HEK293T (cell line): ENCODE measurements at regions not wholly inside any gene's neighbourhood (a gene's known extent, or its start where the extent isn't known, plus 50 kb on each side); places are given as distances from the start of the nearest gene placed in this dataset.

Experiments
- ARNT ChIP-seq: fragments of 450-650 bp; IDR thresholded peaks from 2 replicates; pipeline ENCODE4 v1.6.1; 2017; ENCODE audit warnings: mild to moderate bottlenecking
- CTBP1 ChIP-seq: fragments of 450-650 bp; IDR thresholded peaks from 2 replicates; pipeline ENCODE4 v1.6.1; 2016; ENCODE audit warnings: borderline replicate concordance
- ELF4 ChIP-seq: fragments of 450-650 bp; IDR thresholded peaks from 2 replicates; pipeline ENCODE4 v1.6.1; 2017; ENCODE audit warnings: antibody characterized with exemption
- FOXK2 ChIP-seq: fragments of 450-650 bp; IDR thresholded peaks from 2 replicates; pipeline ENCODE4 v1.6.1; 2016; ENCODE audit warnings: mild to moderate bottlenecking
- FOXM1 ChIP-seq: fragments of 450-650 bp; IDR thresholded peaks from 2 replicates; pipeline ENCODE4 v1.6.1; 2017; ENCODE audit warnings: mild to moderate bottlenecking, borderline replicate concordance
- HDGF ChIP-seq: fragments of 450-650 bp; IDR thresholded peaks from 2 replicates; pipeline ENCODE4 v1.6.1; 2017; ENCODE audit warnings: antibody characterized with exemption, borderline replicate concordance
- NFRKB ChIP-seq: fragments of 450-650 bp; IDR thresholded peaks from 2 replicates; pipeline ENCODE4 v1.6.1; 2016; ENCODE audit warnings: mild to moderate bottlenecking, moderate library complexity
- SP1 ChIP-seq: fragments of 450-650 bp; IDR thresholded peaks from 2 replicates; pipeline ENCODE4 v1.6.1; 2017
- SUZ12 ChIP-seq: fragments of 450-650 bp; IDR thresholded peaks from 2 replicates; pipeline ENCODE4 v1.6.1; 2016; ENCODE audit warnings: mild to moderate bottlenecking
- TARDBP ChIP-seq: fragments of 450-650 bp; IDR thresholded peaks from 2 replicates; pipeline ENCODE4 v1.6.1; 2016

DNA sequence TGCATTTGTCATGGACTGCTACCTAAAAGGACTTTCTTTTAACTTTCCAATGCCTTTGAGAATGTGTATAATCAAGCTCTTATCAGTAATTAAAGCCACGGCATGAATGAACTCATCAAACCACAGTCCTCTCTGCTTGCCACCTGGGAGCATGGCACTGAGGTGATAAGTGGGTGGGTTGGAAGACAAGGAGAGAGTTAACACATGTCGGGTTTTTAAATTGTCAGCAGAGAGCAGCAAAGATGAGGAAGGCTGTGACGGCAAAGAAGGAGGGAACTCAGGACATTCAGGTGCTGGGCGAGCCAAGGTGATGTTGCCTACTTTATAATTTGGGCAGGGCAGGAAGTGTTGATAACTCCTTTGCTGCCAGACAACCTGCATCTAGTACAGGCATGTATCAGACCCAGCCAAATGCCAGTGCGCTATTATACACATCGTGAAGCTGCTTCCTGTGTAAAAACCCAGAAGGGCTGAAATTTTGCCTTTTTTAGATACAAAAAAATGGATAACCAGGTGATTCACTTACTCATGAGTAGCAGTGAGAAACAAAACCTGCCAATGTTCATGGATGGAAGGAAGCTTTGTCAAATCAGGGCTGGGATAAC lies 269.1 kb downstream of the KIF4B start:
- TF ChIP-seq NFRKB (no peak), HDGF (no peak), SP1 (no peak), FOXK2 (no peak), ELF4 (no peak), CTBP1 (no peak), SUZ12 (no peak), FOXM1 (no peak), TARDBP (no peak), ARNT (no peak)
